HG03064 (cell line): ENCODE measurements at regions not wholly inside any gene's neighbourhood (a gene's known extent, or its start where the extent isn't known, plus 50 kb on each side); places are given as distances from the start of the nearest gene placed in this dataset.

Source experiments
- ATAC-seq: cut with Tn5 transposase; IDR thresholded peaks from one replicate; pipeline ENCODE4 v1.9.1; 2021; ENCODE audit warnings: low read depth; ENCODE audit not compliant: unreplicated experiment

DNA sequence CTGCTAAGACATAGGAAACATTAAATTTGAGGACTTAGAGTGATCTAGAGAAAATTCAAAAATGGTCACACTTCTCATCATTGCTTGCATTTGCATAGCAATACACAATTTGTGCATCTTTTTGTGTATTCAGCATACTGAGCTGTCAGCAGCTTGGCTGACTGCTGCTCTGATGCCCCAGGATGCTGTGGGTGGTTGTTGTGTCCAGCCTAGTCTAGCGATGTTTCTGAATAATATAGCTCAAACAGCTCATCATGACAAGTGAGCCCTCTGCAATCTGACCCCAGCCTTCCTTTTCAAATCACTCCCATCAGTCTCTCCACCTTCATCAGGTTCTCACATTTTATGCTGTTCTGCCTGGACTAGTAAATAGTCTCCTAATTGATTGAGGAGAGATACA lies 483.7 kb upstream of the SPHKAP start:
- no peak for ATAC-seq

DNA sequence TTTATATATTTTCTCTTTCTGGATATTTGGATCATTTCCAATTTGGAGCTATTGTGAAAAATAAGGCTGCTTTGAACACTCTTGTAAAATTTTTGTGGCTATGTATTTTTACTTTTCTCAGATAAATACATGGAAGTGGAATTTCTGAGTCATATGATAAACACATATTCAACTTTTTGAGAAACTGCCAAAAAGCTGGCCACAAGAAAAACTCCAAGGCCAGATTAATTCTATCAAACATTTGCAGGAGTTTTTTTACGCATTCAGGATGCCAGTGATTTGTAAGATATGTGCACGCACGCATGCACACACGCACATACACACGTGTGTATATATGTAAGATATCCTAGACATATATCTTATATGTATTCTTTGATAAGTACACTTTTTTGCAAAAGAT lies 477.5 kb upstream of the SPHKAP start:
- no peak for ATAC-seq

DNA sequence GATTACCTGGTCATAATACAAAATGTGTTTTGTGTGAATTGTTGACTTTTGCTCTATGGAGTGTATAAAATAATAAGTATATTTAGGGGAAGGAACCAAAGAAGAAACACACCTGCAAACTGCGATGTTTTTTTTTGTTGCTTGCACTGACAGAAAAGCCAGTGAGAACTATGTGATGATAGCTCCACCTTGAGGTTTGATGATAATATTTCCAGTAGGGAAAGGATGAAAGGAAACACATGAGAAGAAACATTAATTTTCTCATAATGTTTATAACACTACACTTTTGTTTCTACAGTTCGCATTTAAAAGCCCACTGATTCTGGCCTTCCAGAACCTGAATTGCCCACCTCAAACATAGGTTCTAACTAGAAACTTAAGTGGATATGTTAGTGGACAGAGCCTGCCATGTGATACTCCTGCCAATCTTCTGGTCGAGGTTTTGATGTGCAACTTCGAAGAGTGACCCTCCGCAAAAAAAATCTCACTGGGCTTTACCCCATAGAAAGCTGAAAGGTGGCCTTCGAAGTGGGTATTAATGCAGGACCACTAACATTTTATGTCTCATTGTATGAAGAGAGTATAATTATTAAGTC lies 476.4 kb upstream of the SPHKAP start:
- ATAC-seq = no peak

DNA sequence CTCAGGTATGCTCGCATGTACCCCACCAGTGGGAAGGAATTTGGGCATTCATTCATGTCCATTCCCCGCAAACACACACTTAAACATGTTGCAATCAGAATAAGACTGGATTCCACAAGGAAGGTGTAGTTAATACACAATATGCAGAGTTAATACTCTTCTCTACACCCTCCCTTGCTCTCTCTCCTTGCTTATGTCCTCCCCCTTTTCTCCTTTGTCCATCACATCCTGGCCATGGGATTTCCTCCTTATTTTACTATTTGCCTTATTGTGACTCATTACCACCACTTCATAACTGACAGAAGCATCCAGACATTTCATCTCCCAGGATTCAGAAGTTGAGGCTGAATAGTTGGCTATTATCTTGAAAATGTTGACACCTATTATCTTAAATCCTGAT lies 473.8 kb upstream of the SPHKAP start:
- no peak for ATAC-seq

DNA sequence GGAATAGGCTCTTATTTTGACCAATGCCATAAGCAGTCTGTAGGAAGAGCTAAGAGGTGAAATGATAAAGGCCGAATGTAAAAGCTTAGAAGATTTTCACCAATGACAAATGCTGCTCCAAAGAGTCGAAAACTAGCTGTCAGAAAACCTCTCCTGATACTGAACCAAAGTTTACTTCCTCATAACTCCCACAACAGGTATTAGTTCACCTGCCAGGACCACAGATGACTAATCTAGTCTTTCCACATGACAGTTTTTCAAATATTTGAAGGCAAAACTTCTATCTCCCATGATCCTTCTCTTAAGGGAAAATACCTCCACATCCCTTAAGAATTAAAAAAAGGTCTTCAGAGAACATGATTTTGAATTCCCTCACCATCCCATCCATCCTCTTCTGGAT lies 473.2 kb upstream of the SPHKAP start:
- no peak for ATAC-seq

DNA sequence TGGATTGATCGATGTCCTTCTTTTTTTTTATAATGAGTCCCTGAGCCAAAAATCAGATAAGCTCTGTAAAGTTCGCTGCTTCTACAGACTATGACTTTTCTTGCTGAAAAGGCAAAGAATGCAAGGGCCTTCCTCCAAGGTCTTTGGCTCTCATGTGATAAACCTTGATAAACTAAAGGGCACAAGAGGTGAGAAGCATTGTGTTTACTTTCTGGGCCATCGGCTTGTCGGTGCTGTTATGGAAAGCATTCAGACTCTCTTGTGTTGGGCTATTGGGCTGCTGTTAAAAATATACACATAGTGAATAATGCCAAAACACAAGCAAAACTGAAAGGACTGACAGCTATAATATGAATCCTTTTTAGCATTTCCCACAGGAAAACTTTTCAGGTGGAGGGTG lies 472.4 kb upstream of the SPHKAP start:
- ATAC-seq = no peak

DNA sequence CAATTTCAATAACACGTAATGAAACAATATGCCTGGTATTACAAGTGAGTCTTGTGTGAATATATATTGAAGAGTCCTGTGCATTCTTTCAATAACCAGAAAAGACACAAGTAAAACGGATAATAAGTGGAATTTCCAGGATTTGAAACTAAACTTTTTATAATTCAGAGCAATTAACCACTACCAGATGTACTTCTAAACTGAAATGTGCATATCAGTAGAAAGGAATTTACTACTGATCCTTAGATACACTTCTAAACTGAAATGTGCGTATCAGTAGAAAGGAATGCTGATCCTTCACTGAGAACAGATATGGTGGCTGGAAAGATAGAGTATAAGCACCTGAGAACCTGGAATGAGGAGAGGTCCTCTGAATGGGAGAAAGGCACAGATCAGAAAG lies 470.9 kb upstream of the SPHKAP start:
- no peak for ATAC-seq

DNA sequence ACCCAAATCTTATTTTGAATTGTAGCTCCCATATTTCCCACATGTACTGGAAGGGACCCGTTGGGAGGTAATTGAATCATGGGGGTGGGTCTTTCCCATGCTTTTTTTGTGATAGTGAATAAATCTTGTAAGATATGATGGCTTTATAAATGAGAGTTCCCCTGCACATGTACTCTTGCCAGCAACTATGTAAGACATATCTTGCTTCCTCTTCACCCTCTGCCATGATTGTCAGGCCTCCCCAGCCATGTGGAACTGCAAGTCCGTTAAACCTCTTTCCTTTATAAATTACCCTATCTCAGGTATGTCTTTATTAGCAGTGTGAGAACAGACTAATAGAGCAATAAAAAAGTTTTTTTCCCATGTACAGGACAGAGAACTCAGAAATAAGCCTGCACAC lies 468.4 kb upstream of the SPHKAP start:
- ATAC-seq = no peak

DNA sequence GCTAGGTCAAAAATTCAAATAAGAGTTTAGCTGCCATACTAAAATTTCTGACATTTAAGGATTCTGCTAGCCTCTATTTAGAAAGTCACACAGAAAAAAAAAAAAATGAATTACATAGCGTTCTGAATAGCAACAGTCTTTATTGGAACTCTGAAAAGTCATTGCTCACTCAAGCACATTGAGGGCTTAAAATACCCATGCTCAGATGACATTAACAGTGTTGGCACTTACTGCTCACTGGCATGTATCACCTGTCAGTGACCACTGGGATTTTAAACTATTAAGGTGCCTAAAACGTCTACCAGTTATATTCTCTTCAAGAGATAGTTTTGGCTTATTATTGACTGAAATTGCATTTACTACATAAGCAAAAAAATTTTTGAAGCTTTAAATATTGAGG lies 468.0 kb upstream of the SPHKAP start:
- ATAC-seq = no peak

DNA sequence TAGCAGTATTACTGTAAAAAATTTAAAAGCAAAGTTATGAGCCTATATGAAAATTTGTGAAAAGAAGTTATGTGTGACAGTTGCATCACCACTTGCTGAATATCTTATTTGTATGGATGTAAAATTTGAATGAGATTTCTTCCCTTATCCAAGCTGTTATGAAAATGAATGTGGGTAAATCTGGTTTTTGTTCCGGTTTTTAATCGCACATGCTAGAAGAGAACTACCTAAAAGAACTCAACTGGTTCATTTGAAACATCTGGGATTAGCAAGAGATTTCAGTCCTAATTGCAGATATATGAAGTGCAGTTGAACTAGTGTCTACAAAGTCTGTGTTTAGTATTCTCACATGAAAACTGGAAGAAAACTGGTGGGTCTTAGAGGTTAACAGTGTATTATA lies 467.1 kb upstream of the SPHKAP start:
- ATAC-seq = no peak

DNA sequence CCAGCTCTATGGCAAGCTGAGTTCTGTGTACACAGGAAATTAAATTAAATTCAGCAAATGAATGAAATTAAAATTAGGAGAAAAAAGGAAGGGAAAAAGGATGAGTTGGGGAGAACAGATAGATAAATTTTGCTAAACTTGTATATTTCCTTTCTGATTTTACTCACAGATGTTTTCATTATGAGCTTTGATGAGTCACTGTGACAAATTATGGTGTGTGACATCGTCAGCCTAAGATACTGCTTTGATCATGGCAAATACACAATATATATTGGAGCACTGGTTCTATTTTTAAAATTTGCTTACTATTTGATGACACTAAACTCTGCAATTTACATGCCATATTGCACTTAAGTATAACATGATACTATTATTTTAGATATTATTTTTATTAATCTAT lies 464.6 kb upstream of the SPHKAP start:
- ATAC-seq = no peak

DNA sequence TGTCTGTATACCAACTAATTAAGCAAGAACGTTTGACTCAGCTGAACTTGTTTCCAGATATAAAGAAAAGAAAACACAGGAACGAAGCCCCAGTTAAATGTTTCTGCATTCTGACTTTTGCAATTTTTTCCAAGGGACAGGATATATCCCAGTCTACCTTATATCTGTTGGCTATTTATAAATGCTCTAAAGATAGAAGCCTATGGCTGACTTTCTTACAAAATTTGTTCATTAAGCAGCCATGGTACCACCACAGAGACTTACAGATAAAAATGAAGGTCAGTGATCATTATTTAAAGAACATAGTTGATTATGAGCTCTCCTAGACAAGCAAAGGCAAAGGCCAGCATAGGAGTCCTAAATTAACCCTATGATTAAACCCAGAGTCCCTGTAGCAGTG lies 462.7 kb upstream of the SPHKAP start:
- no peak for ATAC-seq

- ATAC-seq = no peak
These were observed 461.4 kb upstream of the SPHKAP start for GRCh38 chr2:228642861-228643260.

DNA sequence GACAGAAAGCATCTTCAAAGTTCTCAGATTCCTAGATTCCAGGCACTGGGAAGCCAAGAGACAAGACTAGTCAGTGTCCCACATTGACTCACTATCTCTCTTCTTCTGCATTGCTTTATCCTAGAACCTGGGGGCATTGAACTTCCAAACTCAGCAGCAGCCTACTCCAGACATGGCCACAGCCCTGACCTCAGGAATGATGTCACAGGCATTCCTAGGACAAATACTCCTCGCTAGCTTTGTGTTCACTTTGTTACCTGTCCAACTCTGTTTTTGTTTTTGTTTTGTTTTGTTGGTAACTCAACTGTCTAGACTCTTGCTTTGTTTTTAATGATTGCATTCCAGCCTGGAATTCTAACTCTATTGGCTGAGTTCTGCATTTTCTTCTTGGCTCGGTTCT lies 449.3 kb upstream of the SPHKAP start:
- ATAC-seq = no peak

GRCh38 chr2:228629251-228629650 lies 447.8 kb upstream of the SPHKAP start:
- no peak for ATAC-seq

- no peak for ATAC-seq
These were observed 447.2 kb upstream of the SPHKAP start for GRCh38 chr2:228628682-228629081.

GRCh38 chr2:228627510-228627909 lies 446.0 kb upstream of the SPHKAP start:
- no peak for ATAC-seq

GRCh38 chr2:228625481-228625880 lies 444.0 kb upstream of the SPHKAP start:
- ATAC-seq = no peak

DNA sequence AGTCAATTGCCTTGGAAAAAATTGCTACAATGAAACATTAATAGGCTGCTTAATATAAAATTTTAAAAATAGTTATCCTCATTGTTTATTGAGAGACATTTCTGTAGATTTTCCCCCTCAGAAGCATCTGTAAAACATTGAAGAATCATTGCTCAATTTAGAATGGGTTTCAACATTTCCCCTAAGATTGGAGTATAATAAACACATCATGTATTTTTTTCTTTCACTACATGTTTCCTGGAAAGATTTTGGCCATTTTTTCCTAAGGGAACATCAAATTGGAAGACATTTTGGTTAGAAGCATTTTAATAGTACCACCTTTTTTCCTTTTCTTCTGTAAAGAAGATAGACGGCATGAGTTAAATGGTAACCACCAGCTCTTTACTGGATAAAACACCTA lies 443.2 kb upstream of the SPHKAP start:
- ATAC-seq = no peak

GRCh38 chr2:228615496-228615895 lies 434.0 kb upstream of the SPHKAP start:
- ATAC-seq = no peak

DNA sequence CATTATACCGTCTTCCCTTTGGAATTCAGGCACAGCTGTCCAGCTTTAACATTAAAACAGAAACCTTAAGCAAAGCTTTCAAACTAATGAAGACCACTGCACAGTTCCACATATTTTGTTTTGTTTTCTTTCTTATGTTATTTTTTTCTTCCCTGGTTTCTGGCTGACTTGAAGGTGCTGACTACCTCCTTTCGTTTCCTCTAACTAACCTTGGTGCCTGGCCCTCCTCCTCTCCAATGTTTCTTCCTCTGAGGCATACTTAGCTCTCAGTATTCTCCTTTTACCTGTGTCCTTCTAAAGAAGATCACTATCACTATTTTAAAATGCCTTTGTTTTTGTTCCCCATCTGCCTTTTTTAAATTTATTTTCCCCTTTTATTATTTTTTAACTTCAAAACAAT lies 433.3 kb upstream of the SPHKAP start:
- ATAC-seq = no peak

- ATAC-seq = no peak
These were observed 431.8 kb upstream of the SPHKAP start for GRCh38 chr2:228613133-228613850.

DNA sequence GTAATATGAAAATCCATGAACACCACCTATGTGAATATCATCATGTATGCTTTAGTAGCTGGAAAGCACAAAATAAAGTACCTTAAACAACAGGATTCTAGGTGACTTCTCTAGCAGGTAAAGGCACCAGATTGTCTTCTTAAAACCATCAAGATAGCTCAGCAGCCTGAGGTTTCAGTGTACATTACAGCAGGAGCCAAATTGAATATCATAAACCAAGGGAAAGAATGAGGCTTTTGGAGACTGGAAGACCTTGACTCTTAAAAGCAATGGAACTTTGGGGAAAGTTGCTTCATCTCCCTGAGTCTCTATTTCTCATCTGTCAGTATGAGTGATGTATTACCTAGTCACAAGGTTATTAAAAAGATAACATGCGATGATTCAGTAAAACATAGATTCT lies 429.7 kb upstream of the SPHKAP start:
- no peak for ATAC-seq
